ENCODE measurements at regions not wholly inside any gene's neighbourhood (a gene's known extent, or its start where the extent isn't known, plus 50 kb on each side); places are given as distances from the start of the nearest gene placed in this dataset.

GRCh38 chr5:6832994-6833393, 119.8 kb downstream of the TENT4A start:
- DNase-seq = peak in 1 of 2 experiments; percentile 25

- no peak for DNase-seq
Measured at GRCh38 chr5:6833406-6833805, 120.2 kb downstream of the TENT4A start.

DNA sequence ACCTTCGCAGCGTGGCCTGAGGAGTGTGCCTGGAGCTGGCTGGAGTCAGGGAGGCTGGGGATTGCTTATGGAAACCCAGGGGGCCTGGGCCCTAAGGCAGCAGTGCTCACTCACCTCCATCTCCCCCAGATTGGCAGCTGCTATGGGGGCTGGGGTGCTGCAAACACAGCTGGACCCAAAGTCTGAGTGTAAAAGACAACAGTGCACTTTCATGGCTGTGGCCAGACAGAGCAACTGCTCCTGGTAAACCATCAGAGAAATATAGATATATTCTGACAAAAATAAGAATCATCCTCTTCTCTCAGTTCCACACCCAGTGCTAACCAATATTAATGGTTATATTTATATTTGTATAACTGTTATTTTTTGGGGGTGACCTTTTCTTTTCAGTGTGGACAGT, 123.9 kb downstream of the TENT4A start:
- DNase-seq = no peak

GRCh38 chr5:6837519-6838110, 124.4 kb downstream of the TENT4A start:
- DNase-seq = no peak

GRCh38 chr5:6838736-6839135, 125.5 kb downstream of the TENT4A start:
- no peak for DNase-seq

DNA sequence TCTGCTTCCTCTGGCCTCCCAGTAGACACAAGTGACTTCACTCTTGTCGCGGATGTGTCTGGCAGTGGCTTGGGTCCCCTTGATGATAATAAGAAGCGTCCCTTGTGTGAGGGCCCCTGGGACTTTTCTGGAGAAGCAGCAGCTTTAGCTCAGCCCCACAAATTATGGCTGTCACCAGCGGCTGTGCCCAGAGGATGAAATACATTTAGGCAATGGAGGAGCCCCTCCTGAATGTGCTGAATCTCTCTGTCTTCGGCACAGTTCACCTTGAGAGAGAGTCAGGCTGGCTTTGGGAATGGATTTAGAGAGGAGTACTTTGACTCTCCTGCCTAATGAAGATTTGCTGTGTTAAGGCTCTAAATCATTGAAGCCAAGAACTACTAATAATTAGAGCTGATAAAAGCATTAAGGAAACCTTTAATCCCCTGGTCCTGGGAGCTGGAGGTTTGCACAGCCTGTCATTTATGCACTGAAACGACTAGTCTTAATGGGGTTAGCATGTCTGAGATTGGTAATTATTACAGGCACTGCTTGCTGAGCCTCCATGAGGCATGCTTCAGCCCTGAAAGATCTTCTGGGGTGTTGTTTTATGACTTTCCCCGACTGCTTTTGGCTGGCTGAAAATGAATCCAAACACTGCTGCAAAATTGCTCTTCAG, 127.0 kb downstream of the TENT4A start:
- DNase-seq = peak; percentile 42 to 84

DNA sequence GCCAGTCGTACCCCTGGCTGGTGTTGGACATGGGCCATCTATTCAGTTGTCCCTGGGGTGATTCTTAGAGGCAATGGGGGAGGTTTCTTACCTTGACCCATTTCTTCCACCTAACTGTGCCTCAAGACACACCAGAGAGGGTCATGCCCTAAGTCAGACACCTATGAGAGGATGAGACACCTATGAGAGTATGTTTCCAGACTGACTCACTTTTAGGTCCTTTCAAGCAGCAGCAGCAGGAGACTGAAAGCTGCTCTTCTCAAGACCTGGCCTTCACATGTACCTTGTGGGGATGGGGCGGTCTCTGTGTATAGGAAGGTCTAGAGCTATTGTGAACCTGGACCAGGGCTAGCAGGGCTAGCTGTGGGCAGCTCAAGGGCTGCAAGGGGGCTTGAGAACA, 130.1 kb downstream of the TENT4A start:
- no peak for DNase-seq

- no peak for DNase-seq
Measured at GRCh38 chr5:6843821-6844220, 130.6 kb downstream of the TENT4A start.

- no peak for DNase-seq
Measured at GRCh38 chr5:6845856-6846255, 132.6 kb downstream of the TENT4A start.

DNA sequence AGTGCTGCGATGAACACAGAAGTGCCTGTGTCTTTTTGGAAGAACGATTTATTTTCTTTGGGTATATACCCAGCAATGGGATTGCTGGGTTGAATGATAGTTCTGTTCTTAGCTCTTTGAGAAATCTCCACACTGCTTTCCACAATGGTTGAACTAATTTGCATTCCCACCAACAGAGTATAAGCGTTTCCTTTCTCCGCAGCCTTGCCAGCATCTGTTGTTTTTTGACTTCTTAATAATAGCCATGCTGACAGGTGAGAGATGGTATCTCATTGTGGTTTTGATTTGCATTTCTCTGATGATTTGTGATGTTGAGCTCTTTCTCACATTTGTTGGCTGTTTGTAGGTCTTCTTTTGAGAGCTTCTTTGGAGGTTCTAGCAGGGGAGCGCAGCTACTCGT, 134.6 kb downstream of the TENT4A start:
- DNase-seq = no peak

DNA sequence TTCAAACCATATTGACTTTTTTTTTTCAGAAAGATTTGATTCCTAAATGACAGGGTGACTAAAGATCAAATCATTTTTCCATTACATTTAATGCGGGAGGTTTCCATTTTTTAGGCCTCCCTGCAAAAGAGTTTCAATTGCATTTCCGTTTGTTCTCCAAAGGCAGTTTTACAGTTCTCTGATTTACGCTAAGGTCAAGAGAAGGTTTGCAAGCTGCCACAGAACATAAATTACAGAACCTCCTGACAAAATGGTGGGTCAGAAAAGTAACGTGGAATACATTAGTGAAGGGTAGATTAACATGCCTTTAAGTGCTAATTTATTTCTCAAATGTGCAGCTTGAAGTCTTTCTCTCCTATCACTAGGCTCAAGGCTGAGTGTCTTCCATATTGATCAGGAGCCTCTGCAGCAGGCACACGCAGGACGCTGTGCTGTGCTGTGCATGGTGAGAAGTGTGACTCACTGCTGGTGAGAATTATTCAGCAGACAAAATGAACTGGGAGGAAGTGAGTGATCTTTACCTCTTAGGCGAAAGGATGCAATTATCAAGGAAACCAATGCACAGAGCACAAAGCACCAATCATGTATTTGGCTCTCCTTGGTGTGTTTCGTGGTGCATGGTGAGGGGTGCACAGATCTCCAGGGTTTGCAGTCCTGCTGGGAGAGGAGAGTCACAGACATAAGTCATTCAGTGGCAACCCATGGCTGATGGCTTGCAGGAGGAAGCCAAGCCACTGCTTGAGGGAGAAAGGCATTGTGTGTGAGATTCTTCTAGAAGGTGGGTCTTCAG, 136.3 kb downstream of the TENT4A start:
- no peak for DNase-seq

- no peak for DNase-seq
Measured at GRCh38 chr5:6850106-6850432, 136.8 kb downstream of the TENT4A start.

- peak; percentile 32 to 91 for DNase-seq
Measured at GRCh38 chr5:6856653-6857052, 143.4 kb downstream of the TENT4A start.

- peak; percentile 50 to 73 for DNase-seq
Measured at GRCh38 chr5:6858419-6858818, 145.2 kb downstream of the TENT4A start.

DNA sequence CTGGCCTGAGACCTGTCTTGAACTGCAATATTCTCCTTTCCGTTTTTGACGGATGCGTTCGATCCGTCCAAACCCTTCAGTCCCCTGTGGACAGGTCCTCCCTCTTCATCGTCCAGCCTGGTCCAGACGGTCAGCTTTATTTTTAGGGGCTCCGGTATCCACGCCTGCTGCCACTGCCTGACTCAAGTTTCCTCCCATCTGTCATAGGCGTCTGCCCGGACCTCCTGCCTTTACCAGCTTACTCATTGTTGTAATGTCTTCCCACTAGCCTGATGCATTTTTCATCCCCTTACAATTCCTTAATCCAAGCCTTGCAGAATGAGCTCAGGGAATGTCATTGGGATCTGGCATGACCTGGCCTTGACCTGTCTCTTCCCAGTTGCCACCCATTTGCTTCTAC, 145.8 kb downstream of the TENT4A start:
- peak; percentile 88 to 97 for DNase-seq

DNA sequence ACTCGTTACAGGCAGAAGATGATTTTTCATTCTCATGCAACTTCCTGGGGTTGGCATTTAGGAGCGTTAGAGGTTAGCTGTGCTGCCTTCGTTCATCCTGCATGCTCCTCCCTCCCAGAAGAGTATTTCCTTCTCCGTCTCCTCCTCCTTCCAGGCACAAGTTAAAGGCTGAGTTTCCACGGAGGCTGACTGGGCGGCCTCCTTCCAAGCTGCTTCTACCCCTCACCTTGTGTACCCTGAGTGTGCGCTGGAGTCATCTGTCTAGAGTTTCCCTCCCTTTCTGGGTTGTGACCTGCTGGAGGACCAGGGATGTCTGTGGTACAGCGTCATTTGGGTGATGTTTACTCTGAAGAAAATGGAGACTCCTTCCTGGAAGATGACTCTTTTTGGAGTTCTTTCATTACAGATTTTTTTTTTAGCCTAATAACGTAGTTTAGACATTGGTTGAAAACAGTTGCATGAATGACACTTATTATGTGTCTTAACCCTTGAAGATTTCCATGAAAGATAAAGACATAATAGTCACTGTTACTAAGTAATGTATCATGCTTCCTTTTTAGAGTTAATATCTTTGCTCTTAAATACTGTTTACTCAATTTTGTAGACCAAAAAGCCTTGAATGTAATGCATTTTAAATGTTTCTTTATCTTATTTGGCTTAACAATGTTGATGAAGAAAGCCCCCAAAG, 146.9 kb downstream of the TENT4A start:
- DNase-seq = no peak

- peak in 1 of 2 experiments; percentile 18 for DNase-seq
Measured at GRCh38 chr5:6861036-6861435, 147.8 kb downstream of the TENT4A start.

DNA sequence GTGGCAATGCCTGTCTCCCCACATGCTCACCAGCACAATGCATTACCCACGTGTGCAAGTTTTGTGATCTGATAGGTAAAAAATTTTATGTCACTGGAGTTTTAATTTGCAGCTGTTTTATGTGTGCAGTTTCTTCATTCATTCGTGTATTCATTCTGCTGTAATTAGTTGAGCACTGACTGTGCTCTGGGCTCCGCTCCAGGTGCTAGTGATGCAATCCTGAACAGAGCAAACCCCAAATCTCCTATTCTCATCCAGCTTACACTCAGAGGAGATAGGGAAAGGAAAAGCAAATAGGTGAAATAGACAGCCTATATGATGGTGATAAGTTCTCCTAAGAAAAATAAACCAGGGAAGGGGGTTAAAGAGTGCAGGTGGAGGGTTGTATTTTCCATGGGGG, 148.4 kb downstream of the TENT4A start:
- no peak for DNase-seq

GRCh38 chr5:6862306-6862705, 149.1 kb downstream of the TENT4A start:
- DNase-seq = no peak

DNA sequence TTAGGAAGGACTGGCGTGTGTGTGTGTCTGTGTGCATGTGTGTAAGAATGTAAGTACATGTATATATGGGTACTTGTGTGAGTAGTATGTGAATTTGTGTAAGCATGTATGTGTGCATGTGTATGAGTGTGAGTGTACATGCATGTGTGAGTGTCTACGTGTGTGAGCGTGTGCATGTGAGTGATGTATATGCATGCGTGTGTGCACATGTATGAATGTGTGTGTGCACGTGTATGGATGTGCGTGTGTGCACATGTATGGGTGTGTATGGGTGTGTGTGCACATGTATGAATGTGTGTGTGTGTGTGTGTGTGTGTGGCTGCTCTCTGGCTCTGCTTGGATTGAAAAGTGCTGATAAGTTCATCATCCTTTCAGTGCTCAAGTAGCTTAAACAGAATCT, 154.5 kb downstream of the TENT4A start:
- DNase-seq = no peak

DNA sequence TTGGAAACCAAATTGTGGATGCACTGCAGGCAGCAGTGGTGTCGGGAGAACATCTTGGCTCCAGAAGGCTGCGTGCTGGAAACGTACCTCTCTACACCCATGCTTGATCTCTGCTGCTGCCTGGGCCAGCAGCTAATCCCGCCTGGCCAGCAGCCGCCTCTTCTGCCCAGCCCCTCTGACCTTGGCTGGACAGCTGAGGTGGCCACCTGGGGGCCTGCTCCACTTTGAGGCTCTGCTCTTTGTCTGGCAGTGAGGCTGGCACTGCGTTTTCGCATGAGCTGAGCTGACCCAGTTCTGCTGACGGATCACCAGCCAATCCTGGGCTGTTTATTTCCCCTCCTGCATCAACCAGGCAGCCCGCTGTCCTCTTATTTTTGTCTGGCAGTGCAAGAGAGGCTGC, 154.9 kb downstream of the TENT4A start:
- no peak for DNase-seq

- DNase-seq = no peak
Measured at GRCh38 chr5:6868575-6869215, 155.5 kb downstream of the TENT4A start.

DNA sequence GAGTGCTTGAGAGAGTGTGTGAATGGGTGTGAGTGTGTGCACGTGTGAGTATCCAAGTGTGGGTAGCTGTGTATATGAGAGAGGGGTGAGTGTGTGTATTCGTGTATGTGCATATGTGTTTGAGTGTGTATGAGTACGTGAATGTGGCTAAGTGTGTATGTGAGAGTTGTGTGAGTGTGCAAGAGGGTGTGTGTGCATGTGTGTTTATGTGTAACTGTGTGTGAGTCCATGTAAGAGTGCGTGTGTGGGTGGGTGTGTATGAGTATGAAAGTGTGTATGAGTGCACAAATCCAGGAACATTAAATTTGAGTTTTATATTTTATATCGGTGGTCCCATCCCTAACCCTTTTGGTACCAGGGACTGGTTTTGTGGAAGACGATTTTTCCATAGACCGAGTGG, 156.4 kb downstream of the TENT4A start:
- no peak for DNase-seq
